ENCODE measurements at regions not wholly inside any gene's neighbourhood (a gene's known extent, or its start where the extent isn't known, plus 50 kb on each side); places are given as distances from the start of the nearest gene placed in this dataset.
"Not testable (repeated sequence)": the region's sequence is repeated elsewhere in the genome, so short reads cannot be mapped to it uniquely, and the experiment has no call there.

DNA sequence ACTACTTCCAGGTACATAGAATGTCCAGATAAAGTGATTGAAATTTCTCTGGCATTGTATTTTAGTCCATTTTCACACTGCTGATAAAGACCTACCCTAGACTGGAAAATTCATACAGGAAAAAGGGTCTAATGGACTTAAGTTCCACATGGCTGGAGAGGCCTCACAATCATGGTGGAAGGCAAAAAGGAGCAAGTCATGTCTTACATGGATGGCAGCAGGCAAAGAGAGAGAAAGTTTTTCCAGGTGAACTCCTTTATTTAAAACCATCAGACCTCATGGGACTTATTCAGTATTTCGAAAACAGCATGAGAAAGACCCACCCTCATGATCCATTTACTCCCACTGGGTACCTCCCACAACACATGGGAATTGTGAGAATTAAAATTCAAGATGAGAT is 1359.7 kb upstream of the RAG2 start:
- DNase-seq (ENCODE audit: extremely low read depth in 1 of 2, low read depth in 1 of 2), result no peak

DNA sequence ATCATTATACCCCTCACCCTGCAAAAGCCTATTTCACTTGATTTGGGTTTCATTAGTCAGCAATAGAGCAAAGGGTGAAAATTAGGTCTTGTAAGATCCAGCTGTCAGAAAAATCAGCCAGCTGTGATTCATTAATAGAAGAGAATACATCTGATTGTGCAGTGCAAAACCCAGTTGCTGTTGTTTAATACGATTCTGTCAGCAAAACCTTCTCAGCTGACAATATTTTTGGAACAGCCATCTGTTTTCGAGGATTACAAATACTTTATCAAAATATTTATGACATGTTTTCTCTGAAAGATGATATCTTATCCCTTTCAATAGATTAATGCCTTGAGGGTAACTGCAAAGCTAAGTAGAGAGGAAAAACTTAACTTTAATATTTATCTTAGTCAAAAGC is 1354.0 kb upstream of the RAG2 start:
- DNase-seq (ENCODE audit: extremely low read depth in 1 of 2, low read depth in 1 of 2), result no peak

DNA sequence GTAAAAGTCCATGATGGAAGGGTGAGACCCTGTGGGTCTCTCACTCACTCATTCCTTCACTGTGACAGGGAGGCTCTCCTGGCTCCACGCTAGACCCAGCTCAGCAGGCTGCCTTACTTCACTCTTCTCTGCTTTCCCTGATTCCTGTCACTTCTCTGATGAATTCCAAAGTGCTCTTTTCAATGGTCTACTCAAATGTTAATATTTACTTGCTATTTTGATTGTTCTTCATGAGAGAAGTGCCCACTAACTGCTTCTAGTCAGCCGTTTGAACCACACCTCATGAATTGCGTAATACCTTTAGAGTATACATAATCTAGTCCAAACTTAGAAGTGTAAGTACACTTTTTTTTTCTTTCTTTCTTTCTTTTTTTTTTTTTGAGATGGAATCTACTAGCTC is 1350.2 kb upstream of the RAG2 start:
- DNase-seq (ENCODE audit: extremely low read depth in 1 of 2, low read depth in 1 of 2), result no peak

DNA sequence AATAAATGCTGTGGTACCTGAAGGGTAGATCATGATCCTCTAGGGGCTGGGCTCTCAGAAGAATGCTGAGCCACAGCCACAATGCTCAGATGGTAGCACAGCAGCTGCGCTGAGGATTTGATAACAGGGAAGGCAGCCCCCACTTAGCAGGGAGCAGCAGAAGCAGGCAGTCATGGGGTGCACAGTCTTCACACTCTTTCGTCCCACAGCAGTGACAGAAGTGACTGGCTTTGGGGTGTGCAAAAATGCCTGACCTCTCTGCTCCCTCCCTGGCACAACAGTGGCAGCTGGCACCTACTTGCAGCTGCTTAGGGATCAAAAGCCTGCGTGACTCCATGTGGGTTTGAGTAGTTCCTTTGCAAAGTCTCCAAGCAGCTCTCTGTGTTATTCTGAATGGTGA is 1349.8 kb upstream of the RAG2 start:
- DNase-seq (ENCODE audit: extremely low read depth in 1 of 2, low read depth in 1 of 2), result no peak

DNA sequence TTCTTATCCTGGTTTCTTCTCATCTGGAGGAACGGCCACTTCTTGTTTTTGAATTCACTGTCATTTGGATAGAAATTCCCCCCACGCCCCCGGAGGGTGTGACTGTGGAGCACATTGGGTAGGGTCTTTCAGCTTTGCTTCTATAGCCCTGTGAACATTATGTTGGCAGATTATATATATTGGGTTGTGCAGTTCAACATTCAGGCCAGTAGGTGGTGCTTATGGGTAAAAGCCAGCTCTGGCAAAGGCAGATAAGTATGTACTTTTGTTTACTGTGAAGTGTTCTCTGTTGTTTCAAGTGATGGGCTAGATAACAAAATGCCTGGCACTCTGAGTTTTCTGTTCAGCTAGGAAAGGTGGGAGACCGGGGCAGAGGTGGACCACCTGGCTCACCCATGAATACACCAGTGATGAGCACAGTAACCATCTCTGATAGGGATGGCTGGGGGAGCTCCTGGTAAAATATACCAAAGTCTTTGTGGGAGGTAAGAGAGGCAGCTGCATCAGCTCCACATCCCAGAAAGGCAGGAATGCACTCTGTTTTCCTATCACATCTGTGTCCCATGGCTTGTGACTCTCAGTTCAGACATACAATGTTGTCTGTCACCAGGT is 1348.2 kb upstream of the RAG2 start:
- DNase-seq (ENCODE audit: extremely low read depth in 1 of 2, low read depth in 1 of 2), result no peak

DNA sequence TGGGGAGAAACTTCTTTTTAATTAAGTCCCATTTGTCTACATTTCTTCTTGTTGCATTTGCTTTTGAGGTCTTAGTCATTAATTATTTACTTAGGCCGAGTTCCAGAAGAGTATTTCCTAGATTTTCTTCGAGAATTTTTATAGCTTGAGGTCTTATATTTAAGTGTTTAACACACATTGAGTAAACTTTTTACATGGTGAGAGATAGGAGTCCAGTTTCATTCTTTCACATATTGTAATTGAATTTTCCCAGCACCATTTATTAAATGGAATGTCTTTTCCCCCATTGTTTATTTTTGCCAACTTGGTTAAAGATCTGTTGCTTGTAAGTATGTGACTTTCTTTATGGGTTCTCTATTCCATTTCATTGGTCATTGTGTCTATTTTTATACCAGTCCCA is 1344.0 kb upstream of the RAG2 start:
- DNase-seq (ENCODE audit: extremely low read depth in 1 of 2, low read depth in 1 of 2), result no peak

DNA sequence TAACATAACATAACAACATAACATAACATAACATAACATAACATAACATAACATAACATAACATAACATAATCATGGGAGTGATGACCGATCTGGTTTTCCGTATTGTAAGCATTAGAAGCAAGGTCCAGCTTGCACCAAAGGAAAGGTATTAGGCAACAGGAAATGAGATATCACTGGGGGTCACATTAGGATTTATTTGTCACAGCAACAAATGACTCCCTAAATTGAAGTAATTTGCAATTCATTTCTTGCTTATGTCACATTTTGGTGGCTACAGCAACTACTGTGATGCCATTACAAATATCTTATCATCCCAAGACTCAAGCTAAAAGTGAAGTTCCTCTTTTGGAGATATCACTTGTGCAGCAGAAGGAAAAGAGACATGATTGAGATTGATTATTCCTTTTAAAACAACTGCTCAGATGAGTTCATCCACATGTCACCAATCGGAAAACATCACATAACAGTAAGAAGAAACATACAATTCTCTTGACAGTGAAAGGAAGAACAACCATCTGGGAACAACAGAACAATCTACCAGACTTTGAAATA is 1331.1 kb upstream of the RAG2 start:
- no peak for DNase-seq (ENCODE audit: extremely low read depth in 1 of 2, low read depth in 1 of 2)

DNA sequence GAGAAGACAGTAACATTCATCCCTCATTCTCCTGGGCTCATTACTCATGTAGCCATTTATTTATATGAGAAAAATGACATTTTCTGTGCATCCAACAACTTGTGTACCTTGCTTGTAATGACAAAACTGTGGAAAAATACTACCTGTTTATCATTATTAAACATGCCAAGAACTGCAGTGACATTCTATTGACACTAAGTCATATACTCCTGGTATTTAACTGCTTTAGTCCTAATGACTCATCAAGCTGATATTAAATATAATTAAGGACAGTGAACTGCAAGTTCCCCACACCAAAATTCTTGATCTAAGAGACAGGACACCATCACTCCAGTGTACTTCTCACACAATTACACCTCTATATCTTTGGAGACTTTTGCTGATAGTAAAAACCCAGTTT is 1328.7 kb upstream of the RAG2 start:
- DNase-seq (ENCODE audit: extremely low read depth in 1 of 2, low read depth in 1 of 2), result no peak

DNA sequence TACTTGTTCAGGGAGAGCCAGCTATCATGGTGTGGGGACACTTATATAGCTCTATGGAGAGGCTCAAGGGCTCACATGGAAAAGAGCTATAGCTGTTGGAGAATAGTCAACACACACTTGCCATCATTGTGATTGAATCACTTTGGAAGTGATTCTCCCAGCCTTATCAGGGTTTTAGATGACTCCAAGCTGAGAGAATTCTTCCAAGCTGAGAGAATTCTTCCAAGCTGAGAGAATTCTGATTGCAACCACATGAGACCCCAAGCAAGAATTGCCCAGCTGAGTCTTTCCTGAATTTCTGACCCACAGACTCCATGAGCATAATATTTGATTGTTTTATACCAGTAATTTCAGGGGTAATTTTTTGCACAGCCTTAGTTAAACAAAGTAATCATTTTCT is 1318.3 kb upstream of the RAG2 start:
- DNase-seq (ENCODE audit: extremely low read depth in 1 of 2, low read depth in 1 of 2), result no peak

DNA sequence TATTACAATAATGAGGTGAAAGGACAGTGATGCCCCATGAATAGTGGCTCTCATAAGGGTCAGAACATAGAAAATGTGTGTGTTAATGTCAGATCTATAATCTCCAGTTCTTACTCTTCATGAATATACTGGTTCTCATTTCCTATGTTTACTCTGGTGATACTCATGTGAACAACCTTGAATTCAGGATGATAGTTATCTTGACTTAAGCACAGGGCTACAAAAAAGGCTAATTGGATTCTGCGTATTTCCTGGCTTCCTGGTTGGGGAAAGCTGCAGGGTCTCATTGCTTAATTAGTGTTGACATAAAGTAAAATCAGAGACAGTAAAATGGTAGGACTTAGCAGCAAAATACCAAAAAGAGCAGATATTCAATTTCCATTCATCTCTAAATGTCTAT is 1316.8 kb upstream of the RAG2 start:
- DNase-seq (ENCODE audit: extremely low read depth in 1 of 2, low read depth in 1 of 2), result no peak

DNA sequence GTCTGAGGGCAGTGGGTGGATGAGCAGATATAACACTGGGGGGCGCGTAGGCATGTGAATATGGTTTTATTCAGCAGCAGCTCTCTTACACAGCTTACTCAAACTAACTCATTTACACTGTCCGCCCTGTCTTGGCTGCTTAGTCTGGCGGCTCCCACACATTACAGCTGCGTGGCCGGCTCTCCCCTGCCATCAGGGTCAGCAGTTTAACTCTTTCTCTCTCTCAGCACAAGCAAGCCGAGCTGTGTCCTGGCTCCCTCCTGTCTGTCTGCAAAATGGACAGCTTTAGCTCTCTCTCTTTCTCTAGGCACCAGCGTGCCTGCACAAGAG is 1310.1 kb upstream of the RAG2 start:
- no peak for DNase-seq (ENCODE audit: extremely low read depth in 1 of 2, low read depth in 1 of 2)

DNA sequence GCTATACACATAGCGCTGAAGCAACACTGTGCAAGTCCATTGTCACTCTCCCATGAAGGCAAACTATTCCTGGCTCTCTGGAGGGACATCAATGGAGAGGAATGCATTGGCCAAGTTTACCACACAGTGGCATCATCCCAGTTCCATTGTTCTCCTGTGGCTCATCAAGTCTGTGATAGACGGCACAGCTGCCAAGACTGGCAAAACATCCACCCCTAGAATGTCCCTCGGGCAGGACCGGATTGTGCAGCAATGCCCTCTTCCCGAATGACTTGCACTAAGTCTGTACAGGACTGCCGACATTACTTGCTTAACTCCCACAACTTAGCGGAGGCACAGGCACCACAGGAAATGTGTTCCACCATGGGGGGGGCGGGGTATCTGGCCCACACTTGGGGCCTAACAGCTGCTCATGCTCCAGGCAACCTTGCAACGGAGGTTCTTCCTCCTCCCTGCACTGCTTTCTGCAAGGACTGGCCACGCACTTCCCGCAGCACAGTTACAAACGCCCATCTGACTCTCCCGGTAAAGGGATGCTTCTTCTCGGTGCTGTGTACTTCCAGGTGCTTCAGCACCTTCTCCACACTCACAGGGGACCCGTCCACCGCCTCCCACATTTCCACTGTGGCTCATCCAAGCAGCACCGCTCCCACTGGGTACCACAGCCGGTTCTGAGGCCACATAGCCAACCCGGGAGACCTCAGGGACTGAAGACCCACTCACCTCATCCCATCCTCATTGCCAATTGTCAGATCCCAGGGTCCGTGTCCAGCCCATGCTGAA is 1309.6 kb upstream of the RAG2 start:
- no peak for DNase-seq (ENCODE audit: extremely low read depth in 1 of 2, low read depth in 1 of 2)

DNA sequence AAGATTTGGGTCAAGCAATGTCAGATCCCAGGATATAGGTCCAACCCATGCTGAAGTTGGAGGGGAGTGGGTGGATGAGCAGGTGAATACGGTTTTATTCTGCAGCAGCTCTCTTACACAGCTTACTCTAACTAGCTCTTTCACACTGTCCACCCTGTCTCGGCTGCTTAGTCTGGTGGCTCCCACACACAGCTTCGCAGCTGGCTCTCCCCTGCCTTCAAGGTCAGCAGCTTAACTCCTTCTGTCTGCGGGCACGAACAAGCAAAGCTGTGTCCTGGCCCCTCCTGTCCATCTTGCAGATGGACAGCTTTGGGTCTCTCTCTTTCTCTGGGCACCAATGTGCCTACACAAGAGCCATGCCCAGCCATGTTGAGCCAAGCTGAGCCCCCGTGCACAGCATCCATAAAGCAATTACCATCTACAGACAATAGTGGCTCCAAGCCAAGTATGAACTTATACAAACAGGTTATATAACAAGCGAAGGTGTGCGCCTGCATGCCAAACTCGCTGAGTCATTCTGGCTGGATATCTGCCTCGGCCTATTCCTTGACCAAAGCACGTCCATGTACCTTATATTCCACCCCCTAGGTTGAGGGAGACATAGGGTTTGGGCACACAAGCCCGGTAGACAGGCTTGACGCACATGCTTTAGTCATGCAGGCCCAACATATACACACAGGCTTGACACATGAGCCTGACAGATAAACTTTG is 1307.8 kb upstream of the RAG2 start:
- DNase-seq (ENCODE audit: extremely low read depth in 1 of 2, low read depth in 1 of 2), result no peak

DNA sequence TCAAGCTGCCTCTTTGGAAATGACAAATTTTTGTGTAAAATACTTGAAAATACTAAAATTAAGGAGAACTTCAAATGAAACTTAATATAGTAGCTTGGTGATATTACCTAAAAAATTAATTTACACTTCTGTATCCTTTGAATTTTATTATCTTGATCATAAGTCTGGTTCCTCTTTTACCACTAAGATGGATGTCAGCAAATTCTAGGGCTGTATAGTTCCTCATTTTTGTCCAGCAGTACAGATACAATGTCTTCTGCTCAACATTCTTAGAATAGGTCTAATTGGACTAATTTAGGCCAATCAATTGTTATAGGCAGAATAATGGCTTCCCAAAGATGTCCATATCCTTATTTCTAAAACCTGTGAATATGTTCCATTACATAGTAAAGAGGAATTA is 1298.0 kb upstream of the RAG2 start:
- DNase-seq (ENCODE audit: extremely low read depth in 1 of 2, low read depth in 1 of 2), result no peak

DNA sequence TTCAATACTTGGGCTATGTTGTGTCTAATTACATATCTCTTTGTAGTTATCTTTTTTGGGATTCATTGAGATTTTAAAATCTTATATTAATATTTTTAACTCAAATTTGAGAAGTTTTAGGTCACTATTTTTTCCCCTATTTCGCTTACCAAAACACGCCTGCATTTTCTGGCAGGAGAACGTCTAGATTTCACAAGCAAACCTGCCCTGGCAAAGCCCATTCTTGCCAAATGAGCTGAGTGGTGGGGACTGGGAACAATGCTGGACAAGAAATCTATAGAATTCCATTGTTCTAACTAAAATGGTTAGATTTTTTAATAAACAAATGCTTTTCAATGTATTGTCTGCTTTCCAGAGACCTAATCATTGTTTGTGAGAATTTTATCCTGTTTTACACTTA is 1283.7 kb upstream of the RAG2 start:
- no peak for DNase-seq (ENCODE audit: extremely low read depth in 1 of 2, low read depth in 1 of 2)

DNA sequence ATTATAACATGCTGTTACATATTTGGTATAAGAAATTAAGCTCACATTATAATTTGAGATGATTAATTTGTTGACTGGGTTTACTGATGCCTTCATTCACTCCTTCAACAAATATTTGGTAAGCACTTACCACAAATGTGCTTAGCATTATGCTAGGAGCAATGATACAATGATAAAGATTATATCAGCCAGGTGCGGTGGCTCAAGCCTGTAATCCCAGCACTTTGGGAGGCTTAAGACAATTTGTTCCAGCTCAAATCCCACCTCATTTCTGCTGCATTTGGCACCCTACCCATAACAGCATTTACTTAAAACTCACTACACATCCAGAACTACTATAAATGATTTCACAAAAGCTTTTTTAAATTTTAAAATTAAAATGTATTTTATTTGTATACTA is 1263.6 kb upstream of the RAG2 start:
- DNase-seq (ENCODE audit: extremely low read depth in 1 of 2, low read depth in 1 of 2), result no peak

DNA sequence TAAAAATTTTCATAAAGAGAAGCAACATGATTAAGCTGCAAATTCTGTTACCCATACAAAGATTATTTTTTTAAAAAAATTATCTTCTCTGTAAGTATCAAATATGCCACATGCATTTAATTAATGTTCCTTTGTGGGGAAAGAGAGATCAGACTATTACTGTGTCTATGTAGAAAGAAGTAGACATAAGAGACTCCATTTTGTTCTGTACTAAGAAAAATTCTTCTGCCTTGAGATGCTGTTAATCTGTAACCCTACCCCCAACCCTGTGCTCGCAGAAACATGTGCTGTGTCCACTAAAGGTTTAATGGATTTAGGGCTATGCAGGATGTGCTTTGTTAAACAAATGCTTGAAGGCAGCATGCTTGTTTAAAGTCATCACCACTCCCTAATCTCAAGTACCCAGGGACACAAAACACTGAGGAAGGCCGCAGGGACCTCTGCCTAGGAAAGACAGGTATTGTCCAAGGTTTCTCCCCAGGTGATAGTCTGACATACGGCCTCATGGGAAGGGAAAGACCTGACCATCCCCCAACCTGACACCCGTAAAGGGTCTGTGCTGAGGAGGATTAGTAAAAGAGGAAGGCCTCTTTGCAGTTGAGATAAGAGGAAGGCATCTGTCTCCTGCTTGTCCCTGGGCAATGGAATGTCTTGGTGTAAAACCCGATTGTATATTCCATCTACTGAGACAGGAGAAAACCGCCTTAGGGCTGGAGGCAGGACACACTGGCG is 1260.9 kb upstream of the RAG2 start:
- DNase-seq (ENCODE audit: extremely low read depth in 1 of 2, low read depth in 1 of 2), result not testable (repeated sequence)

DNA sequence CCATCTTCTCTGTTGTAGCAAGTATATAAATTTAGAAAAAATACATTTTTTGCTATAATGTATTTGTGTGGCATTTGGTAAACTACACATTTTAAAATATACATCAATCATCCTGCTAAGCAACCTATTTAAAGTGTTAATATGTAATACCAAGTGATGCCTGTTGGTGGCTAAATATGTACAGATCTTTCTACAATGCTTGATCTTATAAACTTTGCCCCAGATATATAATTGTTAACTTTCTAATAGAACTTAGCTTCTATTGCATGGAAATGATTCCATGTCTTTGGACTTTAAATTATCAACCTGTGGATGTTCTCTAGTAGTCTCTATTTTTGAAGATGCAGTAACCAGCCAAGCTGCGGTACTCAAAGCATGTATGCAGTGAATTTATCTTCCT is 1260.4 kb upstream of the RAG2 start:
- no peak for DNase-seq (ENCODE audit: extremely low read depth in 1 of 2, low read depth in 1 of 2)

DNA sequence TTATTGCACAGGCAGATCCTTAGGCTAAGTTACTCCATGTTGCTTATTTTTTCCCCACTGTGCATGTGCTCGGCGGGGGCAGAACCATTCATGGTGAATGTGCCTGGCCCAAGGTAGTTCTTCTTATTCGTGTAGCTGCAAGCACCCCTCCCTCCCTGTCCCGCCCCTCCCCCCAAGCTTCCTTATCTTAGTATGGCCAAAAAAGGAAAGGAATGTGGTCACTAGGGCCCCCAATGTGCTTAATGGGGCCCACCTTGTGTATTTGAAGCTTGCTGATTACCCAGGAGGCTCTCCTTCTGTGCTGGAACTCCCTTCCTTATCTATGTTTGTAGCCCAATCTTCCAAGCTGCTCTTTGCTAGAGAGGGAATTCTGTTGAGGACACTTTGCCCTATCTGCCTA is 1259.7 kb upstream of the RAG2 start:
- DNase-seq (ENCODE audit: extremely low read depth in 1 of 2, low read depth in 1 of 2), result no peak

DNA sequence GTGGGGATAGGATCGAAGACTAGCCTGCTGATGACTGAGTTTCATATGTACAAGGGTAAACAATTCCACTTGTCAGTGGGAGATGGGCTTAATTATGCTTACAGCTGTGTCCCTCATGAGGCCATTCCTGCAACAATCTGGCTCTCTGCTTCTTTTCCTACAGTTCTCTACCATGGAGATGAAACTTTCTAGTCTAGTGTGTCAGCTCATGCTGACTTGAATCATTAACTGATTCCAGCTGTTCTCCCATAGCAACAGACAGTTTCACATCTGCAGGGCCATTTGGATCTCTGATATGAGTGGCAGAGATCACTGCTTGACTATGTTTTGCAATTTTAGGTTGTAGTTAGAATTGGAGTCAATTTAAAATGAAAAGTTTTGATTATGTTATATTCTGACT is 1251.7 kb upstream of the RAG2 start:
- DNase-seq (ENCODE audit: extremely low read depth in 1 of 2, low read depth in 1 of 2), result no peak

DNA sequence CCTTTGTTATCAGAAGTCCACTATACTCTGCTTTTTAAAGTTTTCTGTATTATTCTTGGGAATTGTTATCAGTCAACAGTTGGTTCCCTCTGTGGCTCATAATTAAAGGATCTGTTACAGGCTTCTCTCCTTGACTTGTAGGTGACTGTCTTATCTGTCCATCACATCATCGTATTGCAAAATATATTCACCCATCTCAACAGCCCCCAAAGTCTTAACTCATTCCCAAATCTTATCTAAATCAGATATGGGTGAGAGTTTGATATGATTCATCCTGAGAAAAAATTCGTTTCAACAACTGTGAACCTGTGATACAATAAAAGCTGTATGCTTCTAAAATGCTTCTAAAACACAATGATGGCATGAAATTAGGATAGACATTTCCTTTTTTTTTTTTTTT is 1245.6 kb upstream of the RAG2 start:
- no peak for DNase-seq (ENCODE audit: extremely low read depth in 1 of 2, low read depth in 1 of 2)

All from activated CD8-positive, alpha-beta memory T cell treated with anti-CD3 and anti-CD28 coated beads for 1 hour (primary cell).